Epithelial cell of proximal tubule (primary cell): ENCODE measurements at regions not wholly inside any gene's neighbourhood (a gene's known extent, or its start where the extent isn't known, plus 50 kb on each side); places are given as distances from the start of the nearest gene placed in this dataset.

ENCODE experiments used
- DNase-seq: peaks from one replicate; pipeline ENCODE4 v3.0.0-alpha.2; 2011; ENCODE audit warnings: low read depth
- H3K4me3 ChIP-seq: 2 replicates; pipeline ENCODE4 v1.5.1; 2011; ENCODE audit warnings: low read depth, mild to moderate bottlenecking, low read length
- CTCF ChIP-seq: conservative IDR thresholded peaks from 2 replicates; pipeline ENCODE4 v1.5.1; 2012; ENCODE audit warnings: low read depth, mild to moderate bottlenecking, low read length

- DNase-seq: no peak
- no peak for TF ChIP-seq CTCF
- no peak overlapping the region for H3K4me3 ChIP-seq
These were observed 61.4 kb upstream of the RANBP6 start for GRCh38 chr9:6076851-6077250.

GRCh38 chr9:6073731-6074130 lies 58.3 kb upstream of the RANBP6 start:
- no peak for DNase-seq
- TF ChIP-seq CTCF: no peak
- no peak overlapping the region for H3K4me3 ChIP-seq

GRCh38 chr9:6072865-6073264 lies 57.4 kb upstream of the RANBP6 start:
- no peak overlapping the region for H3K4me3 ChIP-seq
- DNase-seq: no peak
- no peak for TF ChIP-seq CTCF

GRCh38 chr9:6072453-6072852 lies 57.0 kb upstream of the RANBP6 start:
- H3K4me3 ChIP-seq: no peak overlapping the region
- no peak for TF ChIP-seq CTCF
- DNase-seq: no peak

GRCh38 chr9:6068983-6069382 lies 53.6 kb upstream of the RANBP6 start:
- TF ChIP-seq CTCF: no peak
- H3K4me3 ChIP-seq: no peak overlapping the region
- no peak for DNase-seq

- no peak overlapping the region for H3K4me3 ChIP-seq
- DNase-seq: no peak
- TF ChIP-seq CTCF: no peak
These were observed 52.0 kb upstream of the RANBP6 start for GRCh38 chr9:6067426-6067825.
